GM23338 (cell line): ENCODE measurements at regions not wholly inside any gene's neighbourhood (a gene's known extent, or its start where the extent isn't known, plus 50 kb on each side); places are given as distances from the start of the nearest gene placed in this dataset.

Experiments used
- ATAC-seq: fragments of 200-7000 bp; cut with Tn5 transposase; 3 replicates; pipeline ENCODE4 v1.9.1; 2020
- DNase-seq: peaks from one replicate; pipeline ENCODE4 v3.0.0-alpha.2; 2015; ENCODE audit warnings: low spot score
- H2AFZ ChIP-seq: fragments of 200-600 bp; sonication (generic); 2 replicates; pipeline ENCODE4 v1.8.0; 2016; ENCODE audit warnings: antibody characterized with exemption, mild to moderate bottlenecking, moderate library complexity
- H3F3A ChIP-seq: fragments of 200-600 bp; sonication (generic); replicated peaks from 2 replicates; pipeline ENCODE4 v1.8.0; 2017; ENCODE audit warnings: antibody characterized with exemption, mixed run types, low read depth
- H3K27ac ChIP-seq: fragments of 200-600 bp; sonication (generic); 2 replicates; pipeline ENCODE4 v1.6.1; 2016; ENCODE audit warnings: low read depth
- H3K27me3 ChIP-seq: fragments of 200-600 bp; sonication (generic); 2 replicates; pipeline ENCODE4 v1.8.0; 2016; ENCODE audit warnings: mild to moderate bottlenecking, mixed run types, moderate library complexity; ENCODE audit not compliant: insufficient read depth
- H3K36me3 ChIP-seq: fragments of 200-600 bp; sonication (generic); 2 replicates; pipeline ENCODE4 v1.8.0; 2016; ENCODE audit warnings: mild to moderate bottlenecking; ENCODE audit not compliant: insufficient read depth
- H3K4me1 ChIP-seq: fragments of 200-600 bp; sonication (generic); 2 replicates; pipeline ENCODE4 v1.8.0; 2016; ENCODE audit warnings: mild to moderate bottlenecking, moderate library complexity; ENCODE audit not compliant: insufficient read depth
- H3K4me2 ChIP-seq: fragments of 200-600 bp; sonication (generic); 2 replicates; pipeline ENCODE4 v1.7.1; 2017; ENCODE audit warnings: mixed run types
- H3K4me3 ChIP-seq: fragments of 200-600 bp; sonication (generic); 2 replicates; pipeline ENCODE4 v1.6.1; 2016; ENCODE audit warnings: mixed run types
- H3K79me2 ChIP-seq: fragments of 200-600 bp; sonication (generic); replicated peaks from 2 replicates; pipeline ENCODE4 v1.8.0; 2017; ENCODE audit warnings: mild to moderate bottlenecking; ENCODE audit not compliant: insufficient read depth
- H3K9me2 ChIP-seq: fragments of 200-600 bp; sonication (generic); 2 replicates; pipeline ENCODE4 v1.8.0; 2017; ENCODE audit not compliant: insufficient read depth
- H4K20me1 ChIP-seq: fragments of 200-600 bp; sonication (generic); replicated peaks from 2 replicates; pipeline ENCODE4 v1.8.0; 2017; ENCODE audit warnings: mild to moderate bottlenecking; ENCODE audit not compliant: insufficient read depth
- H3K27ac Mint-ChIP-seq: 2 replicates; pipeline ENCODE4 v1.8.0; 2020; ENCODE audit warnings: inconsistent platforms, mild to moderate bottlenecking, moderate library complexity, mixed read lengths
- H3K27me3 Mint-ChIP-seq: 3 replicates; pipeline ENCODE4 v1.8.0; 2022; ENCODE audit warnings: low read depth, mild to moderate bottlenecking, moderate library complexity, mixed read lengths, inconsistent platforms; ENCODE audit not compliant: insufficient read depth, poor library complexity
- H3K36me3 Mint-ChIP-seq: 3 replicates; pipeline ENCODE4 v1.8.0; 2021; ENCODE audit warnings: low read depth, mild to moderate bottlenecking, inconsistent platforms, moderate library complexity, mixed read lengths
- H3K4me1 Mint-ChIP-seq: 3 replicates; pipeline ENCODE4 v1.8.0; 2020; ENCODE audit warnings: mild to moderate bottlenecking, inconsistent platforms, mixed read lengths
- H3K4me3 Mint-ChIP-seq: 3 replicates; pipeline ENCODE4 v1.8.0; 2021; ENCODE audit warnings: moderate library complexity, mild to moderate bottlenecking, inconsistent platforms, mixed read lengths
- H3K9me3 Mint-ChIP-seq: 3 replicates; pipeline ENCODE4 v1.8.0; 2020; ENCODE audit warnings: moderate library complexity, mild to moderate bottlenecking, inconsistent platforms, mixed read lengths
- CREB1 ChIP-seq: fragments of 250-450 bp; sonication (Bioruptor Pico); IDR thresholded peaks from 2 replicates; pipeline ENCODE4 v1.5.0; 2020; ENCODE audit warnings: low read depth, mild to moderate bottlenecking, moderate library complexity
- EZH2 ChIP-seq: fragments of 200-600 bp; sonication (generic); IDR thresholded peaks from one replicate; pipeline ENCODE4 v1.8.0; 2017; ENCODE audit warnings: antibody characterized with exemption, mild to moderate bottlenecking, low read depth; ENCODE audit not compliant: unreplicated experiment
- EZH2phosphoT487 ChIP-seq: fragments of 200-600 bp; sonication (generic); IDR thresholded peaks from one replicate; pipeline ENCODE4 v1.8.1; 2018; ENCODE audit warnings: antibody characterized with exemption; ENCODE audit not compliant: unreplicated experiment
- JUNB ChIP-seq: IDR thresholded peaks from one replicate; pipeline ENCODE4 v1.6.1; 2016; ENCODE audit warnings: antibody characterized with exemption; ENCODE audit not compliant: unreplicated experiment
- NANOG ChIP-seq: IDR thresholded peaks from 2 replicates; pipeline ENCODE4 v1.6.1; 2016; ENCODE audit warnings: antibody characterized with exemption, borderline replicate concordance
- POLR2AphosphoS5 ChIP-seq: IDR thresholded peaks from 2 replicates; pipeline ENCODE4 v1.6.1; 2016; ENCODE audit warnings: antibody characterized with exemption, low read depth
- STAT1 ChIP-seq: IDR thresholded peaks from one replicate; pipeline ENCODE4 v1.6.1; 2016; ENCODE audit warnings: antibody characterized with exemption; ENCODE audit not compliant: unreplicated experiment
- ZNF114 ChIP-seq: fragments of 250-450 bp; sonication (Bioruptor Pico); IDR thresholded peaks from 2 replicates; pipeline ENCODE4 v1.5.0; 2020; ENCODE audit warnings: mild to moderate bottlenecking, moderate library complexity
- ZNF331 ChIP-seq: fragments of 250-450 bp; sonication (Bioruptor Pico); IDR thresholded peaks from 2 replicates; pipeline ENCODE4 v1.5.0; 2020; ENCODE audit warnings: low read depth, mild to moderate bottlenecking, moderate library complexity
- TF ChIP-seq, protein P1 (sequence below): IDR thresholded peaks from 2 replicates; pipeline ENCODE4 v1.6.1; 2016; ENCODE audit warnings: antibody characterized with exemption
- TF ChIP-seq, protein P2 (sequence below): fragments of 250-450 bp; sonication (Bioruptor Pico); IDR thresholded peaks from 2 replicates; pipeline ENCODE4 v1.5.0; 2020; ENCODE audit warnings: mild to moderate bottlenecking, moderate library complexity
- TF ChIP-seq, protein P3 (sequence below), 2 experiments: fragments of 200-600 bp in 1 of 2; sonication (generic) in 1 of 2; conservative IDR thresholded peaks; 2 replicates each; pipeline versions ENCODE4 v1.5.1 to v1.6.1; 2016 to 2017; ENCODE audit warnings: antibody characterized with exemption in 2 of 2, low read depth in 2 of 2, mild to moderate bottlenecking in 2 of 2, moderate library complexity in 1 of 2
- TF ChIP-seq, protein P4 (sequence below): IDR thresholded peaks from one replicate; pipeline ENCODE4 v1.6.1; 2018; ENCODE audit warnings: antibody characterized with exemption; ENCODE audit not compliant: unreplicated experiment

DNA sequence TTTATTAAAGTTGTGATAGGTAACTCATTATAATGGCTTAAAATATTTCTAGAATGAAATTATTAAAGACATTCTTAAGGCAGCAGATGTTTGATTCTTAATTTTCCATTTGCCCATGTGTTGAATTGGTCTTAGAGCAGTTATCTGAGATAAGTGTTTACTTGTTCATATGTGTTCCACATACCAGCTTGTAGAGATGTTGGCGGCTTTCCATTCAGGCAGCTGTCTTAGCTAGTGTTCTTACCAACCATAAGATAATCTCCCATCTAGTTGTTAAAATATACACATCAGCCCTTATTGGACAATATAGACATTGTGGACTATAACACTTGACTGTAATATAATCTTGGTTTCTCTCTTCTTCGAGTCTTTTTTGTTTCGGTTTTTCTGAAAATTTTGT, 1372.9 kb upstream of the ADGRL2 start:
- Histone ChIP-seq H3K4me3 (no peak overlapping the region), H3K9me2 (no peaks in the 10 kb centered on the region; the same call in 1 of the 2 replicates), H3K36me3 (no peaks in the 10 kb centered on the region), H3K4me2 (no peak overlapping the region), H3K79me2 (no peaks in the 10 kb centered on the region), H3K27me3 (no peaks in the 10 kb centered on the region), H3F3A (no peaks in the 10 kb centered on the region), H2AFZ (no peak overlapping the region), H3K27ac (no peak overlapping the region), H3K4me1 (no peaks in the 10 kb centered on the region), H4K20me1 (no peaks in the 10 kb centered on the region)
- Mint-ChIP-seq H3K36me3 (no peaks in the 10 kb centered on the region), H3K27me3 (no peaks in the 10 kb centered on the region), H3K9me3 (no peaks in the 10 kb centered on the region), H3K4me3 (no peak overlapping the region), H3K4me1 (no peaks in the 10 kb centered on the region), H3K27ac (no peak overlapping the region)
- no peak for ATAC-seq
- DNase-seq, result no peak
- TF ChIP-seq NANOG (no peak), POLR2AphosphoS5 (no peak), ZNF331 (CRISPR knock-in tag) (no peak), EZH2phosphoT487 (no peak), JUNB (no peak), ZNF114 (CRISPR knock-in tag) (no peak), CREB1 (CRISPR knock-in tag) (no peak), STAT1 (no peak), EZH2 (no peak)
- TF ChIP-seq, protein P1, sequence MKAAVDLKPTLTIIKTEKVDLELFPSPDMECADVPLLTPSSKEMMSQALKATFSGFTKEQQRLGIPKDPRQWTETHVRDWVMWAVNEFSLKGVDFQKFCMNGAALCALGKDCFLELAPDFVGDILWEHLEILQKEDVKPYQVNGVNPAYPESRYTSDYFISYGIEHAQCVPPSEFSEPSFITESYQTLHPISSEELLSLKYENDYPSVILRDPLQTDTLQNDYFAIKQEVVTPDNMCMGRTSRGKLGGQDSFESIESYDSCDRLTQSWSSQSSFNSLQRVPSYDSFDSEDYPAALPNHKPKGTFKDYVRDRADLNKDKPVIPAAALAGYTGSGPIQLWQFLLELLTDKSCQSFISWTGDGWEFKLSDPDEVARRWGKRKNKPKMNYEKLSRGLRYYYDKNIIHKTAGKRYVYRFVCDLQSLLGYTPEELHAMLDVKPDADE, result no peak
- TF ChIP-seq, protein P2, sequence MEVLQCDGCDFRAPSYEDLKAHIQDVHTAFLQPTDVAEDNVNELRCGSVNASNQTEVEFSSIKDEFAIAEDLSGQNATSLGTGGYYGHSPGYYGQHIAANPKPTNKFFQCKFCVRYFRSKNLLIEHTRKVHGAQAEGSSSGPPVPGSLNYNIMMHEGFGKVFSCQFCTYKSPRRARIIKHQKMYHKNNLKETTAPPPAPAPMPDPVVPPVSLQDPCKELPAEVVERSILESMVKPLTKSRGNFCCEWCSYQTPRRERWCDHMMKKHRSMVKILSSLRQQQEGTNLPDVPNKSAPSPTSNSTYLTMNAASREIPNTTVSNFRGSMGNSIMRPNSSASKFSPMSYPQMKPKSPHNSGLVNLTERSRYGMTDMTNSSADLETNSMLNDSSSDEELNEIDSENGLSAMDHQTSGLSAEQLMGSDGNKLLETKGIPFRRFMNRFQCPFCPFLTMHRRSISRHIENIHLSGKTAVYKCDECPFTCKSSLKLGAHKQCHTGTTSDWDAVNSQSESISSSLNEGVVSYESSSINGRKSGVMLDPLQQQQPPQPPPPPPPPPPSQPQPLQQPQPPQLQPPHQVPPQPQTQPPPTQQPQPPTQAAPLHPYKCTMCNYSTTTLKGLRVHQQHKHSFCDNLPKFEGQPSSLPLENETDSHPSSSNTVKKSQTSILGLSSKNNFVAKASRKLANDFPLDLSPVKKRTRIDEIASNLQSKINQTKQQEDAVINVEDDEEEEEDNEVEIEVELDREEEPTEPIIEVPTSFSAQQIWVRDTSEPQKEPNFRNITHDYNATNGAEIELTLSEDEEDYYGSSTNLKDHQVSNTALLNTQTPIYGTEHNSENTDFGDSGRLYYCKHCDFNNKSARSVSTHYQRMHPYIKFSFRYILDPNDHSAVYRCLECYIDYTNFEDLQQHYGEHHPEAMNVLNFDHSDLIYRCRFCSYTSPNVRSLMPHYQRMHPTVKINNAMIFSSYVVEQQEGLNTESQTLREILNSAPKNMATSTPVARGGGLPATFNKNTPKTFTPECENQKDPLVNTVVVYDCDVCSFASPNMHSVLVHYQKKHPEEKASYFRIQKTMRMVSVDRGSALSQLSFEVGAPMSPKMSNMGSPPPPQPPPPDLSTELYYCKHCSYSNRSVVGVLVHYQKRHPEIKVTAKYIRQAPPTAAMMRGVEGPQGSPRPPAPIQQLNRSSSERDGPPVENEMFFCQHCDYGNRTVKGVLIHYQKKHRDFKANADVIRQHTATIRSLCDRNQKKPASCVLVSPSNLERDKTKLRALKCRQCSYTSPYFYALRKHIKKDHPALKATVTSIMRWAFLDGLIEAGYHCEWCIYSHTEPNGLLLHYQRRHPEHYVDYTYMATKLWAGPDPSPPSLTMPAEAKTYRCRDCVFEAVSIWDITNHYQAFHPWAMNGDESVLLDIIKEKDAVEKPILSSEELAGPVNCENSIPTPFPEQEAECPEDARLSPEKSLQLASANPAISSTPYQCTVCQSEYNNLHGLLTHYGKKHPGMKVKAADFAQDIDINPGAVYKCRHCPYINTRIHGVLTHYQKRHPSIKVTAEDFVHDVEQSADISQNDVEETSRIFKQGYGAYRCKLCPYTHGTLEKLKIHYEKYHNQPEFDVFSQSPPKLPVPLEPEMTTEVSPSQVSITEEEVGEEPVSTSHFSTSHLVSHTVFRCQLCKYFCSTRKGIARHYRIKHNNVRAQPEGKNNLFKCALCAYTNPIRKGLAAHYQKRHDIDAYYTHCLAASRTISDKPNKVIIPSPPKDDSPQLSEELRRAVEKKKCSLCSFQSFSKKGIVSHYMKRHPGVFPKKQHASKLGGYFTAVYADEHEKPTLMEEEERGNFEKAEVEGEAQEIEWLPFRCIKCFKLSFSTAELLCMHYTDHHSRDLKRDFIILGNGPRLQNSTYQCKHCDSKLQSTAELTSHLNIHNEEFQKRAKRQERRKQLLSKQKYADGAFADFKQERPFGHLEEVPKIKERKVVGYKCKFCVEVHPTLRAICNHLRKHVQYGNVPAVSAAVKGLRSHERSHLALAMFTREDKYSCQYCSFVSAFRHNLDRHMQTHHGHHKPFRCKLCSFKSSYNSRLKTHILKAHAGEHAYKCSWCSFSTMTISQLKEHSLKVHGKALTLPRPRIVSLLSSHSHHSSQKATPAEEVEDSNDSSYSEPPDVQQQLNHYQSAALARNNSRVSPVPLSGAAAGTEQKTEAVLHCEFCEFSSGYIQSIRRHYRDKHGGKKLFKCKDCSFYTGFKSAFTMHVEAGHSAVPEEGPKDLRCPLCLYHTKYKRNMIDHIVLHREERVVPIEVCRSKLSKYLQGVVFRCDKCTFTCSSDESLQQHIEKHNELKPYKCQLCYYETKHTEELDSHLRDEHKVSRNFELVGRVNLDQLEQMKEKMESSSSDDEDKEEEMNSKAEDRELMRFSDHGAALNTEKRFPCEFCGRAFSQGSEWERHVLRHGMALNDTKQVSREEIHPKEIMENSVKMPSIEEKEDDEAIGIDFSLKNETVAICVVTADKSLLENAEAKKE (CRISPR knock-in tag), result no peak
- TF ChIP-seq, protein P3, sequence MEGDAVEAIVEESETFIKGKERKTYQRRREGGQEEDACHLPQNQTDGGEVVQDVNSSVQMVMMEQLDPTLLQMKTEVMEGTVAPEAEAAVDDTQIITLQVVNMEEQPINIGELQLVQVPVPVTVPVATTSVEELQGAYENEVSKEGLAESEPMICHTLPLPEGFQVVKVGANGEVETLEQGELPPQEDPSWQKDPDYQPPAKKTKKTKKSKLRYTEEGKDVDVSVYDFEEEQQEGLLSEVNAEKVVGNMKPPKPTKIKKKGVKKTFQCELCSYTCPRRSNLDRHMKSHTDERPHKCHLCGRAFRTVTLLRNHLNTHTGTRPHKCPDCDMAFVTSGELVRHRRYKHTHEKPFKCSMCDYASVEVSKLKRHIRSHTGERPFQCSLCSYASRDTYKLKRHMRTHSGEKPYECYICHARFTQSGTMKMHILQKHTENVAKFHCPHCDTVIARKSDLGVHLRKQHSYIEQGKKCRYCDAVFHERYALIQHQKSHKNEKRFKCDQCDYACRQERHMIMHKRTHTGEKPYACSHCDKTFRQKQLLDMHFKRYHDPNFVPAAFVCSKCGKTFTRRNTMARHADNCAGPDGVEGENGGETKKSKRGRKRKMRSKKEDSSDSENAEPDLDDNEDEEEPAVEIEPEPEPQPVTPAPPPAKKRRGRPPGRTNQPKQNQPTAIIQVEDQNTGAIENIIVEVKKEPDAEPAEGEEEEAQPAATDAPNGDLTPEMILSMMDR (conservative IDR thresholded peaks at IDR 0.05; ENCODE audit: low read depth in 2 of 2), result no peak
- TF ChIP-seq, protein P4, sequence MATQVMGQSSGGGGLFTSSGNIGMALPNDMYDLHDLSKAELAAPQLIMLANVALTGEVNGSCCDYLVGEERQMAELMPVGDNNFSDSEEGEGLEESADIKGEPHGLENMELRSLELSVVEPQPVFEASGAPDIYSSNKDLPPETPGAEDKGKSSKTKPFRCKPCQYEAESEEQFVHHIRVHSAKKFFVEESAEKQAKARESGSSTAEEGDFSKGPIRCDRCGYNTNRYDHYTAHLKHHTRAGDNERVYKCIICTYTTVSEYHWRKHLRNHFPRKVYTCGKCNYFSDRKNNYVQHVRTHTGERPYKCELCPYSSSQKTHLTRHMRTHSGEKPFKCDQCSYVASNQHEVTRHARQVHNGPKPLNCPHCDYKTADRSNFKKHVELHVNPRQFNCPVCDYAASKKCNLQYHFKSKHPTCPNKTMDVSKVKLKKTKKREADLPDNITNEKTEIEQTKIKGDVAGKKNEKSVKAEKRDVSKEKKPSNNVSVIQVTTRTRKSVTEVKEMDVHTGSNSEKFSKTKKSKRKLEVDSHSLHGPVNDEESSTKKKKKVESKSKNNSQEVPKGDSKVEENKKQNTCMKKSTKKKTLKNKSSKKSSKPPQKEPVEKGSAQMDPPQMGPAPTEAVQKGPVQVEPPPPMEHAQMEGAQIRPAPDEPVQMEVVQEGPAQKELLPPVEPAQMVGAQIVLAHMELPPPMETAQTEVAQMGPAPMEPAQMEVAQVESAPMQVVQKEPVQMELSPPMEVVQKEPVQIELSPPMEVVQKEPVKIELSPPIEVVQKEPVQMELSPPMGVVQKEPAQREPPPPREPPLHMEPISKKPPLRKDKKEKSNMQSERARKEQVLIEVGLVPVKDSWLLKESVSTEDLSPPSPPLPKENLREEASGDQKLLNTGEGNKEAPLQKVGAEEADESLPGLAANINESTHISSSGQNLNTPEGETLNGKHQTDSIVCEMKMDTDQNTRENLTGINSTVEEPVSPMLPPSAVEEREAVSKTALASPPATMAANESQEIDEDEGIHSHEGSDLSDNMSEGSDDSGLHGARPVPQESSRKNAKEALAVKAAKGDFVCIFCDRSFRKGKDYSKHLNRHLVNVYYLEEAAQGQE, result no peak
